ENCODE measurements at regions not wholly inside any gene's neighbourhood (a gene's known extent, or its start where the extent isn't known, plus 50 kb on each side); places are given as distances from the start of the nearest gene placed in this dataset.

DNA sequence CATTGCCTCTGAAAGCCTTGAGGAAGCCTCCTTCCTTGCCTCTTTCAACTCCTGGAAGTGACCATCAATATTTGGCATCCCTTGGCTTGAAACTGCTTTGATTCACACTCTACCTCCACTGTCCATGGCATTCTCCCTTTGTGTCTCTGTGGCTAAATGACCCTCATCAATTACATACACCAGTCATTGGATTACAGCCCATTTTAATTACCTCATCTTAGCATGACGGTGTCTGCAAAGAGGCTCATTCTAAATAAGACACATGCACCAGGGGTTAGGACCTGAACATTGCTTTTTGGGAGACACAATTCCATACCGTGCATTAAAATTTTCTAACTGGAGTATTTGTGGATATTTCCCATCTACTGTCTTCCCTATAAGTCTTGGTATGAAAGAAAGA lies 60.7 kb upstream of the FAM9A start:
- Histone ChIP-seq H3K4me3 (ENCODE audit: insufficient read depth, low read length) (no peak overlapping the region), H3K27me3 (ENCODE audit: insufficient read depth, low read length) (no peaks in the 10 kb centered on the region), H3K4me2 (ENCODE audit: insufficient read depth, low read length) (no peak overlapping the region), H3K36me3 (ENCODE audit: insufficient read depth, low read length) (no peaks in the 10 kb centered on the region), H2AFZ (ENCODE audit: low read length) (no peak overlapping the region), H3K27ac (ENCODE audit: low read depth, low read length) (no peak overlapping the region), H3K4me1 (ENCODE audit: insufficient read depth, low read length) (no peaks in the 10 kb centered on the region), H3K9me3 (ENCODE audit: low read depth, low read length) (no peaks in the 10 kb centered on the region), H4K20me1 (ENCODE audit: insufficient read depth, low read length) (no peaks in the 10 kb centered on the region), H3K79me2 (ENCODE audit: insufficient read depth, low read length) (no peaks in the 10 kb centered on the region)
- DNase-seq (ENCODE audit: insufficient read length, low spot score, missing footprints), result no peak
- TF ChIP-seq, protein P1, sequence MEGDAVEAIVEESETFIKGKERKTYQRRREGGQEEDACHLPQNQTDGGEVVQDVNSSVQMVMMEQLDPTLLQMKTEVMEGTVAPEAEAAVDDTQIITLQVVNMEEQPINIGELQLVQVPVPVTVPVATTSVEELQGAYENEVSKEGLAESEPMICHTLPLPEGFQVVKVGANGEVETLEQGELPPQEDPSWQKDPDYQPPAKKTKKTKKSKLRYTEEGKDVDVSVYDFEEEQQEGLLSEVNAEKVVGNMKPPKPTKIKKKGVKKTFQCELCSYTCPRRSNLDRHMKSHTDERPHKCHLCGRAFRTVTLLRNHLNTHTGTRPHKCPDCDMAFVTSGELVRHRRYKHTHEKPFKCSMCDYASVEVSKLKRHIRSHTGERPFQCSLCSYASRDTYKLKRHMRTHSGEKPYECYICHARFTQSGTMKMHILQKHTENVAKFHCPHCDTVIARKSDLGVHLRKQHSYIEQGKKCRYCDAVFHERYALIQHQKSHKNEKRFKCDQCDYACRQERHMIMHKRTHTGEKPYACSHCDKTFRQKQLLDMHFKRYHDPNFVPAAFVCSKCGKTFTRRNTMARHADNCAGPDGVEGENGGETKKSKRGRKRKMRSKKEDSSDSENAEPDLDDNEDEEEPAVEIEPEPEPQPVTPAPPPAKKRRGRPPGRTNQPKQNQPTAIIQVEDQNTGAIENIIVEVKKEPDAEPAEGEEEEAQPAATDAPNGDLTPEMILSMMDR (IDR thresholded peaks at IDR 0.05; ENCODE audit: extremely low read depth, low read depth, low read length), result no peak

- no peak overlapping the region for H2AFZ ChIP-seq (ENCODE audit: low read length)
- no peaks in the 10 kb centered on the region for H3K79me2 ChIP-seq (ENCODE audit: insufficient read depth, low read length)
- no peak overlapping the region for H3K27ac ChIP-seq (ENCODE audit: low read depth, low read length)
- no peak overlapping the region for H3K4me3 ChIP-seq (ENCODE audit: insufficient read depth, low read length)
- no peak overlapping the region for H3K4me2 ChIP-seq (ENCODE audit: insufficient read depth, low read length)
- DNase-seq (ENCODE audit: insufficient read length, low spot score, missing footprints), result no peak
- H3K36me3 ChIP-seq (ENCODE audit: insufficient read depth, low read length), result no peaks in the 10 kb centered on the region
- H4K20me1 ChIP-seq (ENCODE audit: insufficient read depth, low read length), result no peaks in the 10 kb centered on the region
- no peaks in the 10 kb centered on the region for H3K9me3 ChIP-seq (ENCODE audit: low read depth, low read length)
- H3K4me1 ChIP-seq (ENCODE audit: insufficient read depth, low read length), result peaks cover 6% of the 10 kb centered on the region
- TF ChIP-seq, protein P1 (IDR thresholded peaks at IDR 0.05; ENCODE audit: extremely low read depth, low read depth, low read length), result no peak
- H3K27me3 ChIP-seq (ENCODE audit: insufficient read depth, low read length), result no peaks in the 10 kb centered on the region
Measured at GRCh38 chrX:8851231-8851886, 50.2 kb upstream of the FAM9A start.
